SIG-M5 treated with dmso at 0.1 percent for 504 hours (cell line): ENCODE measurements at regions not wholly inside any gene's neighbourhood (a gene's known extent, or its start where the extent isn't known, plus 50 kb on each side); places are given as distances from the start of the nearest gene placed in this dataset.

Source experiments
- DNase-seq: peaks from one replicate; lab custom pipeline; 2025; ENCODE audit not compliant: unreplicated experiment; lab: John Stamatoyannopoulos, UW

GRCh38 chr1:5548266-5548665 lies 444.0 kb downstream of the NPHP4 start:
- DNase-seq = no peak

- no peak for DNase-seq
These were observed 449.0 kb downstream of the NPHP4 start for GRCh38 chr1:5543235-5543634.

- DNase-seq = no peak
These were observed 459.4 kb downstream of the NPHP4 start for GRCh38 chr1:5532811-5533210.

DNA sequence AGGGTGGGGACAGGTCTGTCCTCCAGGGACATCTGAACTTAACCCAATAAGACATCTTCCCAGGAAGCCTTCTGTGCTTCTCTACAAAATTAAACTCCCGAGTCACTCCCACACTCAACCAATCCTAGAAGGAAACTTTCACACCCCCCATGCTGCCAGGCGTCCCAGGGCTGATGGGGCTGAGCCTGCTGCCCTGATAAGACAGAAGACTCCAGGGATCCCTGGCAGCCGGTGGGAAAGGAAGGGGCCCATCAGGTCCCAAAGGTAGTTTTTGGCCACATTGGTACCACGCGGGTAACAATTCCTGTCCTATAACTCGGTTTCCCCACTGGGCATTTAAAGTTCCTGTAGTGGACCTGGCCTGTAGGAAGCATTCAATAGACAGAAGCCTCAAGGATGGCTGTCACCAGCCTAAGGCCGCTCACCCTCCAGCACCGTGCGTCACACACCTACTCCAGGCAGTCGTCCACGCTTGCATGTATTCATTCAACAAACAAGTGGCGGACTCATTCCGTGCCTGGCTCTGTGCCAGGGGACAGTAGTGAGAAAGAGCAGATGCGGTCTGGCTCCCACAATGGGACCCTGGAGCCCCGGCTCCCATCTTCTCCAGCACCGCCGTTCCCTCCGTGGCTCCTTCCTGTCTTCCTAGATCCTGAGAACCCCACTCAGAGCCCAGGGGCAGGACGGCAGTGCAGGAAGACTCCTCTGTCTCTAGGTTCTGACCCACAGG lies 465.2 kb downstream of the NPHP4 start:
- no peak for DNase-seq

- DNase-seq = no peak
These were observed 465.9 kb downstream of the NPHP4 start for GRCh38 chr1:5526385-5526750.

- no peak for DNase-seq
These were observed 466.4 kb downstream of the NPHP4 start for GRCh38 chr1:5525597-5526384.

DNA sequence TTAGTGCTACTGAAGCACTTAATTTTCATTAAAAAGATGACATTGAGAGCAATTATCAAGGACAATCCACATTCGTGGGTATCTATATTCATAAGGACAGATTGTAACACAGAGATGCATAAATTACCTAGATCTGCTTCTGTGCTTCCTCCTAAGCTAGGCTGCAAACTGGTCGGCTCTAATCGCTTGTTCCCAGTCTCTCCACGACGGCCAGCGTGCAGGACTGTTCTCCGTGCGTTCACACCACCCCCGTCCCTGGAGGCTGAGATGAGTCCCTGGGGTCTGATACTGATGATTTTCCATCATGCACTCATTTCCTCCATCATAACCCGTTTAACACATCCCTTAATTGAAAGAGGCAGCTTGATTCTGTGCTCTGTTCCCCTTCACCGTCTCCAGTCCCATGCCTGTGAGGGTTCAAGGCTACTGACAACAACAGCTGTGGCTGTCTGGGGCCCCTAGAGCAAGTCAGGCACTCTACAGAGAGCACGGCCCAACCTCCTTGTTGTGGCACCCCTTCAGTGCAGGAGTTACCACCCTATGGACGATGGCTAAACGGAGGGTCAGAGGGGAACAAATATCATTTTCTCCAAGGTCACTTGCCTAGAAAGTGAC lies 469.6 kb downstream of the NPHP4 start:
- DNase-seq = no peak

DNA sequence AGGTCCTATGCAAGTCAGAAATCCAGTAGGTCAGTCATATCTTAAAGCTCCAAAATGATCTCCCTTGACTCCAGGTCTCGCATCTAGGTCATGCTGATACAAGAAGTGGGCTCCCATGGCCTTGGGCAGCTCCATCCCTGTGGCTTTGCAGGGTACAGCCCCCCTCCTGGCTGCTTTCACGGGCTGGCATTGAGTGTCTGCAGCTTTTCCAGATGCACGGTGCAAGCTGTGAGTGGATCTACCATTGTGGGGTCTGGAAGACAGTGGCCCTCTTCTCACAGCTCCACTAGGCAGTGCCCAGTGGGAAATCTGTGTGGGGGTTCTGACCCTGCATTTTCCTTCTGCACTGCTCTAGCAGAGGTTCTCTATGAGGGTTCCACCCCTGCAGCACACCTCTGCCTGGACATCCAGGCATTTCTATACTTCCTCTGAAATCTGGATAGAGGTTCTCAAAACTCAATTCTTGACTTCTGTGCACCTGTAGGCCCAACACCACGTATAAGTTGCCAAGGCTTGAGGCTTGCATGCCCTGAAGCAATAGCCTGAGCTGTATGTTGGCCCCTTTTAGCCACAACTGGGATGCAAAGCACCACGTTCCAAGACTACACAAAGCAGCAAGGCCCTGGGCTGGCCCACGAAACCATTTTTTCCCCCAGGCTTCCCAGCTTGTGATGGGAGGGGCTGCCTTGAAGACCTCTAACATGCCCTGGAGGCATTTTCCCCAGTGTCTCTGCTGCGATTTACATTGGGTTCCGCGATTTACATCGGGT lies 472.7 kb downstream of the NPHP4 start:
- DNase-seq = no peak

GRCh38 chr1:5516756-5517155 lies 475.5 kb downstream of the NPHP4 start:
- no peak for DNase-seq

- DNase-seq = no peak
These were observed 476.7 kb downstream of the NPHP4 start for GRCh38 chr1:5515501-5515900.

- DNase-seq = peak; percentile 9
These were observed 477.6 kb downstream of the NPHP4 start for GRCh38 chr1:5514527-5515183.

- no peak for DNase-seq
These were observed 478.2 kb downstream of the NPHP4 start for GRCh38 chr1:5513846-5514526.

GRCh38 chr1:5513179-5513578 lies 479.0 kb downstream of the NPHP4 start:
- DNase-seq = no peak

DNA sequence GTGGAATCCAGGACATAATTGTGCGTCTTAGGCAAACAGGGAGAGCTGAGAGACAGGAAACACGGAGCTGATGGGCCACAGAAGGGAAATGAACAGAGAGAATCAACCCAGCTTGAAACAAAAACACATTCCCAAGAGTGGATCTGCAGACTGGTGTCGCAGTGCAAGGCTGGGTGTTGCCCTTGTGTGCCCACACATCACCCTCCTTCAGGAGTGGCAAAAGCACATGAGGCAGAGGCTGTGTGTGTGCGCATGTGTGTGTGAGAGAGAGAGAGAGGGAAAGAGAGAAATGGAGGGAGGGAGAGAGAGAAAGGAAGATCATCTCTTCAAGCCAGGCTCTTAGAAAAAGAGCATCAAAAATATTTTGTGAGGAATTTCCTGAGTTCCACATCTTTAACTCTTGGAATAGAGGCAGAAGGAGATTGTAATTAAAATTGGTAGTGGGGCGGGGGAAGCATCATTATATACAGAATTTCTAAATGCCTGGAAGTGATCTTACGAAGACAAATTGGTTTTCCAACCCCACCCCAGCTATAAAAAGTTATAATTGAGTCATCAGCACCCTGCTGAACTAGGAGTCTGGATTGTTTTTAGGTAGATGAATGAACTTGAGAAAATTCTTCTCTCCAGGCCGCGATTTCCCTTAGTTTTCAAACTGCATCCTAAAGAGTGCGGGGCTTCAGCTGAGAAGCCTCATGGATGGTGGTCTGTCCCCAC lies 480.7 kb downstream of the NPHP4 start:
- no peak for DNase-seq

GRCh38 chr1:5509664-5510452 lies 482.4 kb downstream of the NPHP4 start:
- DNase-seq = peak; percentile 3

- no peak for DNase-seq
These were observed 483.4 kb downstream of the NPHP4 start for GRCh38 chr1:5508669-5509330.

DNA sequence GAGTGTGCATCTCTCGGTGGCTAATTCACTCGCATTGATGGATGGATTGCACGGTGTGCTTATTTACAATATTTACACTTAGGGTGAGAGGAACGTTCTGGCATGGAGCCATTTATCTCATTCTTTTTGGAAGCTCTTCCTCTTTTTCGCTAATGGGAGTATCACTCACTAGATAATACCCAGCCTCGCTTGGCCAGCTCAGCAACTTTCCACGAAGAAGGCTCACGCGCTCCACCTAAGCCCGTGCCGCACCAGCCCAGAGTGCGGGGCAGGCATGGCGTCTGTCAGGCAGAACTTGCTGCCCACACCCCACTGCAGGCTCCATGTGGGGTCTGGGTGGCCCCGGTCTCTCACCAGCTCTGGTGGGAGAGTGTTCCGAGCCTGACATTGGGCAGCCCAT lies 484.9 kb downstream of the NPHP4 start:
- DNase-seq = no peak

GRCh38 chr1:5506634-5507033 lies 485.6 kb downstream of the NPHP4 start:
- no peak for DNase-seq
